CD4-positive, alpha-beta memory T cell (primary cell): ENCODE measurements at regions not wholly inside any gene's neighbourhood (a gene's known extent, or its start where the extent isn't known, plus 50 kb on each side); places are given as distances from the start of the nearest gene placed in this dataset.
"Not testable (repeated sequence)": the region's sequence is repeated elsewhere in the genome, so short reads cannot be mapped to it uniquely, and the experiment has no call there.

Experiments used
- CTCF ChIA-PET: fragments of 350-600 bp; sonication (Branson Sonifier 250); formaldehyde crosslinking; loops from one replicate; lab custom pipeline; 2021; ENCODE audit warnings: inconsistent platforms; ENCODE audit not compliant: partially characterized antibody; lab: Charles Lee
- POLR2A ChIA-PET: fragments of 350-600 bp; sonication (Branson Sonifier 250); formaldehyde crosslinking; loops from one replicate; lab custom pipeline; 2021; ENCODE audit not compliant: partially characterized antibody; lab: Charles Lee
- DNase-seq, 5 donors: peaks; one replicate each; pipeline versions ENCODE4 v3.0.0 to v3.0.0-alpha.2; 2020 to 2022; ENCODE audit warnings: mixed read lengths in 1 of 5
- H3K27ac ChIP-seq: one replicate; pipeline ENCODE4 v1.7.0; 2013; ENCODE audit warnings: low read depth, low read length
- H3K27me3 ChIP-seq: 2 replicates; pipeline ENCODE4 v1.7.0; 2013; ENCODE audit warnings: mild to moderate bottlenecking, low read length, moderate library complexity; ENCODE audit not compliant: insufficient read depth
- H3K36me3 ChIP-seq: 2 replicates; pipeline ENCODE4 v1.7.0; 2013; ENCODE audit warnings: mild to moderate bottlenecking, low read length, moderate library complexity; ENCODE audit not compliant: insufficient read depth
- H3K4me1 ChIP-seq: 2 replicates; pipeline ENCODE4 v1.7.0; 2013; ENCODE audit warnings: mild to moderate bottlenecking, low read length, moderate library complexity; ENCODE audit not compliant: insufficient read depth
- H3K4me3 ChIP-seq, 2 donors: one replicate each; pipeline ENCODE4 v1.7.0; 2013; ENCODE audit warnings: low read length in 2 of 2, mild to moderate bottlenecking in 1 of 2
- H3K9me3 ChIP-seq, 2 donors: one replicate each; pipeline ENCODE4 v1.7.0; 2013; ENCODE audit warnings: low read length in 2 of 2, control low read depth in 1 of 2; ENCODE audit not compliant: control insufficient read depth in 1 of 2
- H3K27ac Mint-ChIP-seq, 7 donors: one replicate each; pipeline ENCODE4 v1.8.0; 2020 to 2021; ENCODE audit warnings: mixed read lengths in 7 of 7, mild to moderate bottlenecking in 6 of 7, inconsistent platforms in 3 of 7, moderate library complexity in 3 of 7
- H3K27me3 Mint-ChIP-seq, 2 donors: one replicate each; pipeline ENCODE4 v1.8.0; 2020 to 2021; ENCODE audit warnings: mixed read lengths in 2 of 2
- H3K36me3 Mint-ChIP-seq, 2 donors: one replicate each; pipeline ENCODE4 v1.8.0; 2020 to 2021; ENCODE audit warnings: mixed read lengths in 2 of 2, inconsistent platforms in 1 of 2, mild to moderate bottlenecking in 1 of 2
- H3K4me1 Mint-ChIP-seq, 4 donors: one replicate each; pipeline ENCODE4 v1.8.0; 2020 to 2021; ENCODE audit warnings: mixed read lengths in 4 of 4, mild to moderate bottlenecking in 1 of 4
- H3K4me3 Mint-ChIP-seq, 8 donors: one replicate each; pipeline ENCODE4 v1.8.0; 2020 to 2021; ENCODE audit warnings: mixed read lengths in 8 of 8, mild to moderate bottlenecking in 7 of 8, moderate library complexity in 6 of 8, inconsistent platforms in 3 of 8
- H3K9me3 Mint-ChIP-seq, 8 donors: one replicate each; pipeline ENCODE4 v1.8.0; 2020 to 2021; ENCODE audit warnings: mixed read lengths in 8 of 8, mild to moderate bottlenecking in 5 of 8, inconsistent platforms in 3 of 8, moderate library complexity in 1 of 8
- intact Hi-C: fragments of 100-400 bp; cut with micrococcal nuclease; formaldehyde crosslinking; loops from one replicate; pipeline ENCODE4 v1.15.1; 2023

- not testable (repeated sequence) for H3K4me3 Mint-ChIP-seq, H3K27ac Mint-ChIP-seq
Measured at GRCh38 chr2:52006821-52007366, 975.0 kb upstream of the NRXN1 start.

GRCh38 chr2:52000151-52000855 is 968.4 kb upstream of the NRXN1 start:
- Histone ChIP-seq H3K9me3 (peaks cover 0 to 3% of the 10 kb centered on the region in 2 donors), H3K36me3 (no peaks in the 10 kb centered on the region), H3K27ac (no peak overlapping the region), H3K27me3 (no peaks in the 10 kb centered on the region), H3K4me3 (no peak overlapping the region), H3K4me1 (no peaks in the 10 kb centered on the region)
- peaks cover 0 to 19% (median 8%) of the 10 kb centered on the region in 8 donors for H3K9me3 Mint-ChIP-seq
- H3K27me3 Mint-ChIP-seq: no peaks in the 10 kb centered on the region
- POLR2A ChIA-PET: no interaction called here
- no peak for DNase-seq
- no peaks in the 10 kb centered on the region for H3K4me1 Mint-ChIP-seq
- H3K4me3 Mint-ChIP-seq: no peak overlapping the region
- CTCF ChIA-PET: no interaction called here
- intact Hi-C loops: no loop called here
- no peaks in the 10 kb centered on the region for H3K36me3 Mint-ChIP-seq
- no peak overlapping the region for H3K27ac Mint-ChIP-seq

More at GRCh38 chr2:52006821-52007366, 975.0 kb upstream of the NRXN1 start:
- H3K4me1 Mint-ChIP-seq, H3K9me3 ChIP-seq, POLR2A ChIA-PET, H3K4me3 ChIP-seq, H3K27me3 Mint-ChIP-seq, H3K36me3 Mint-ChIP-seq, CTCF ChIA-PET, H3K36me3 ChIP-seq, H3K27ac ChIP-seq, intact Hi-C loops, H3K27me3 ChIP-seq, DNase-seq, H3K4me1 ChIP-seq: not testable (repeated sequence)
- peaks cover 0 to 19% (median 3%) of the 10 kb centered on the region in 8 donors for H3K9me3 Mint-ChIP-seq

GRCh38 chr2:51998890-51999289 is 967.0 kb upstream of the NRXN1 start:
- POLR2A ChIA-PET: no interaction called here
- peaks cover 0 to 19% (median 11%) of the 10 kb centered on the region in 8 donors for H3K9me3 Mint-ChIP-seq
- CTCF ChIA-PET: no interaction called here

GRCh38 chr2:51997571-51997970 is 965.6 kb upstream of the NRXN1 start:
- Histone ChIP-seq H3K4me1 (no peaks in the 10 kb centered on the region), H3K4me3 (no peak overlapping the region), H3K36me3 (no peaks in the 10 kb centered on the region), H3K27me3 (no peaks in the 10 kb centered on the region), H3K9me3 (peaks cover 0 to 3% of the 10 kb centered on the region in 2 donors), H3K27ac (no peak overlapping the region)
- no peaks in the 10 kb centered on the region for H3K36me3 Mint-ChIP-seq
- DNase-seq: no peak
- no peaks in the 10 kb centered on the region for H3K27me3 Mint-ChIP-seq
- H3K4me3 Mint-ChIP-seq: no peak overlapping the region
- no peaks in the 10 kb centered on the region for H3K4me1 Mint-ChIP-seq
- ChIA-PET POLR2A (no interaction called here), CTCF (no interaction called here)
- no peak overlapping the region for H3K27ac Mint-ChIP-seq
- peaks cover 0 to 22% (median 11%) of the 10 kb centered on the region in 8 donors for H3K9me3 Mint-ChIP-seq
- intact Hi-C loops: no loop called here

More at GRCh38 chr2:51998890-51999289, 967.0 kb upstream of the NRXN1 start:
- H3K4me3 Mint-ChIP-seq: no peak overlapping the region
- Histone ChIP-seq H3K4me1 (no peaks in the 10 kb centered on the region), H3K27ac (no peak overlapping the region), H3K9me3 (peaks cover 0 to 3% of the 10 kb centered on the region in 2 donors), H3K4me3 (no peak overlapping the region), H3K27me3 (no peaks in the 10 kb centered on the region), H3K36me3 (no peaks in the 10 kb centered on the region)
- H3K27ac Mint-ChIP-seq: no peak overlapping the region
- no peaks in the 10 kb centered on the region for H3K4me1 Mint-ChIP-seq
- DNase-seq: peak in 1 of 5 donors; percentile 32
- H3K27me3 Mint-ChIP-seq: no peaks in the 10 kb centered on the region
- intact Hi-C loops: no loop called here
- no peaks in the 10 kb centered on the region for H3K36me3 Mint-ChIP-seq

- H3K4me3 ChIP-seq: no peak overlapping the region
- H3K27me3 Mint-ChIP-seq: no peaks in the 10 kb centered on the region
- no peaks in the 10 kb centered on the region for H3K27me3 ChIP-seq
- no peaks in the 10 kb centered on the region for H3K4me1 Mint-ChIP-seq
- no peak overlapping the region for H3K27ac ChIP-seq
- POLR2A ChIA-PET: no interaction called here
- H3K27ac Mint-ChIP-seq: no peak overlapping the region
- no peak overlapping the region for H3K4me3 Mint-ChIP-seq
- H3K36me3 Mint-ChIP-seq: no peaks in the 10 kb centered on the region
- peaks cover 0 to 18% (median 11%) of the 10 kb centered on the region in 8 donors for H3K9me3 Mint-ChIP-seq
- intact Hi-C loops: no loop called here
- H3K9me3 ChIP-seq: peaks cover 0 to 3% of the 10 kb centered on the region in 2 donors
- no peak for DNase-seq
- CTCF ChIA-PET: no interaction called here
- no peaks in the 10 kb centered on the region for H3K4me1 ChIP-seq
- no peaks in the 10 kb centered on the region for H3K36me3 ChIP-seq
Measured at GRCh38 chr2:51995293-51995692, 963.4 kb upstream of the NRXN1 start.

GRCh38 chr2:51994123-51994763 is 962.3 kb upstream of the NRXN1 start:
- no peaks in the 10 kb centered on the region for H3K4me1 Mint-ChIP-seq
- no peak overlapping the region for H3K4me3 Mint-ChIP-seq
- peaks cover 0 to 15% (median 12%) of the 10 kb centered on the region in 8 donors for H3K9me3 Mint-ChIP-seq
- intact Hi-C loops: no loop called here
- no peaks in the 10 kb centered on the region for H3K36me3 Mint-ChIP-seq
- H3K36me3 ChIP-seq: no peaks in the 10 kb centered on the region
- DNase-seq: no peak
- H3K27ac Mint-ChIP-seq: no peak overlapping the region
- ChIA-PET CTCF (no interaction called here), POLR2A (no interaction called here)
- H3K4me3 ChIP-seq: no peak overlapping the region
- H3K27ac ChIP-seq: no peak overlapping the region
- H3K9me3 ChIP-seq: peaks cover 0 to 3% of the 10 kb centered on the region in 2 donors
- no peaks in the 10 kb centered on the region for H3K27me3 Mint-ChIP-seq
- H3K27me3 ChIP-seq: no peaks in the 10 kb centered on the region
- H3K4me1 ChIP-seq: no peaks in the 10 kb centered on the region

GRCh38 chr2:51990684-51991083 is 958.8 kb upstream of the NRXN1 start:
- no peak for DNase-seq
- Histone ChIP-seq H3K27me3 (no peaks in the 10 kb centered on the region), H3K4me3 (no peak overlapping the region), H3K9me3 (no peaks in the 10 kb centered on the region), H3K27ac (no peak overlapping the region), H3K4me1 (no peaks in the 10 kb centered on the region), H3K36me3 (no peaks in the 10 kb centered on the region)
- Mint-ChIP-seq H3K27ac (no peak overlapping the region), H3K27me3 (no peaks in the 10 kb centered on the region), H3K9me3 (peaks cover 0 to 9% (median 4%) of the 10 kb centered on the region in 8 donors), H3K4me1 (no peaks in the 10 kb centered on the region), H3K36me3 (no peaks in the 10 kb centered on the region), H3K4me3 (no peak overlapping the region)
- intact Hi-C loops: no loop called here
- POLR2A ChIA-PET: no interaction called here
- CTCF ChIA-PET: no interaction called here
